A549 (cell line): ENCODE measurements at regions not wholly inside any gene's neighbourhood (a gene's known extent, or its start where the extent isn't known, plus 50 kb on each side); places are given as distances from the start of the nearest gene placed in this dataset.

Experiments
- BHLHE40 ChIP-seq: IDR thresholded peaks from 2 replicates; pipeline ENCODE4 v1.6.1; 2012; ENCODE audit warnings: low read depth, low read length, inconsistent platforms
- CHD2 ChIP-seq: fragments of 150-350 bp; IDR thresholded peaks from 2 replicates; pipeline ENCODE4 v1.6.1; 2014; ENCODE audit warnings: low read length; ENCODE audit not compliant: partially characterized antibody
- CTCF ChIP-seq: fragments of >200 bp; sonication (Bioruptor Twin); formaldehyde crosslinking; IDR thresholded peaks from 3 replicates; pipeline ENCODE4 v1.5.1; 2016
- EHF ChIP-seq: fragments of 250-450 bp; sonication (Bioruptor Pico); IDR thresholded peaks from 2 replicates; pipeline ENCODE4 v1.5.0; 2020; ENCODE audit warnings: mild to moderate bottlenecking
- JUNB ChIP-seq: fragments of >200 bp; sonication (Bioruptor Twin); formaldehyde crosslinking; IDR thresholded peaks from 2 replicates; pipeline ENCODE4 v1.6.1; 2016
- POLR2A ChIP-seq: IDR thresholded peaks from 2 replicates; pipeline ENCODE4 v1.6.1; 2012; ENCODE audit warnings: mild to moderate bottlenecking, low read length
- RNF2 ChIP-seq: fragments of 200-600 bp; sonication (generic); IDR thresholded peaks from 2 replicates; pipeline ENCODE4 v1.6.1; 2016; ENCODE audit warnings: low read depth, mild to moderate bottlenecking, antibody characterized with exemption, moderate library complexity, borderline replicate concordance
- SMC3 ChIP-seq: fragments of >200 bp; sonication (Bioruptor Twin); formaldehyde crosslinking; IDR thresholded peaks from 3 replicates; pipeline ENCODE4 v1.6.1; 2018; ENCODE audit warnings: inconsistent platforms

DNA sequence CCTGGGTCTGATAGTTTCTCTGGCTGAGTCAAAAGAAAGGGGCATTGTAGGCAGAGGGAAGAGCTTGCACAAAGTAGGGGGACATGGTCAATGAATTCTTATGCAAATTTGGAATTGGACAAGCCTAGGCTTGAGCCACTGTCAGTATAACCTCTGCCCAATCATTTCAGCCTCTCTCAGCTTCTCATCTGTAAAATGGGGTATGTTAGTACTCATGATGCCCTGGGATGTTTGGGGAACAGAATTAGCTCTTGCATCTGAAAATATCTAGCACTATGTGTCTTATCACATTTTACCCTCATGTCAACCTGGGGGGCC lies 148.6 kb downstream of the DHX35 start:
- TF ChIP-seq SMC3 (no peak), CTCF (no peak), POLR2A (no peak), RNF2 (no peak), BHLHE40 (no peak), CHD2 (no peak), JUNB (no peak), EHF (CRISPR knock-in tag) (no peak)
